Calu3 (cell line): ENCODE measurements at regions not wholly inside any gene's neighbourhood (a gene's known extent, or its start where the extent isn't known, plus 50 kb on each side); places are given as distances from the start of the nearest gene placed in this dataset.

Experiments
- BruUV-seq: library from RNA; stranded (reverse); fragments of 400-500 nt; replicated peaks from 2 replicates; lab custom pipeline; 2021; lab: Mats Ljungman, UMichigan
- CTCF ChIA-PET: fragments of 300-600 bp; sonication (Branson Sonifier 250); formaldehyde crosslinking; loops from one replicate; lab custom pipeline; 2022; ENCODE audit warnings: antibody characterized with exemption; lab: Charles Lee
- DNase-seq: peaks from one replicate; pipeline ENCODE4 v3.0.0; 2022
- H3K27ac Mint-ChIP-seq: one replicate; pipeline ENCODE4 v1.8.0; 2022; ENCODE audit warnings: mixed read lengths; ENCODE audit not compliant: unreplicated experiment
- H3K27me3 Mint-ChIP-seq: one replicate; pipeline ENCODE4 v1.8.0; 2022; ENCODE audit warnings: mixed read lengths; ENCODE audit not compliant: unreplicated experiment
- H3K36me3 Mint-ChIP-seq: one replicate; pipeline ENCODE4 v1.8.0; 2022; ENCODE audit warnings: mild to moderate bottlenecking, moderate library complexity, mixed read lengths; ENCODE audit not compliant: insufficient read depth, unreplicated experiment
- H3K4me1 Mint-ChIP-seq: one replicate; pipeline ENCODE4 v1.8.0; 2022; ENCODE audit warnings: mild to moderate bottlenecking, low read depth, mixed read lengths; ENCODE audit not compliant: unreplicated experiment
- H3K4me3 Mint-ChIP-seq: one replicate; pipeline ENCODE4 v1.8.0; 2022; ENCODE audit warnings: mild to moderate bottlenecking, low read depth, moderate library complexity, mixed read lengths; ENCODE audit not compliant: unreplicated experiment
- H3K9me3 Mint-ChIP-seq: one replicate; pipeline ENCODE4 v1.8.0; 2022; ENCODE audit warnings: low read depth, mixed read lengths; ENCODE audit not compliant: unreplicated experiment
- CTCF ChIP-seq: fragments of 200-600 bp; IDR thresholded peaks from one replicate; pipeline ENCODE4 v1.8.0; 2022; ENCODE audit warnings: antibody characterized with exemption; ENCODE audit not compliant: unreplicated experiment
- intact Hi-C: fragments of 100-400 bp; cut with micrococcal nuclease; formaldehyde crosslinking; loops from one replicate; pipeline ENCODE4 v1.10.0; 2022; ENCODE audit not compliant: unreplicated experiment

DNA sequence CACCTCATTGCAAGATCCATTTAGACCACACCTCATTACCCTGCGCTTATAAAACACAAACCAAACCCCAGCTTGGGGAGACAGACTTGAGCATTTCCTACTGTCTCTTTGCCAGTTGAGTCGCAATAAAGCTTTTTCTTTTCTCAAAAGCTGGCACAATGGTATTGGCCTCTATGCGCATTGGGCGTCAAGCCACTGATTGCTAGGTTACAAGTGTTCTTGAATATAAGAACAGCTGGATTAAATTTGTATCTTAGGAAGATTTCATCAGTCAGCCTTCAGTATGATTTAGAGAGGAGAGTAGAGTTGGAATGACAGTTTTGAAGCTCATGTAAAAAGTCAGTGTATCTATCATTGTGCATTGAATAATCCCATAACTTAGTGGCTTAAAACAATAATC lies 84.9 kb upstream of the RAB4A start:
- Mint-ChIP-seq H3K9me3 (no peaks in the 10 kb centered on the region), H3K27ac (no peak overlapping the region), H3K4me1 (peaks cover 24% of the 10 kb centered on the region), H3K36me3 (no peaks in the 10 kb centered on the region), H3K27me3 (no peaks in the 10 kb centered on the region), H3K4me3 (no peak overlapping the region)
- no peak for DNase-seq
- no TSS peak for BruUV-seq
- no peak for TF ChIP-seq CTCF
- CTCF ChIA-PET, result no interaction called here
- intact Hi-C loops, result no loop called here

- TF ChIP-seq CTCF, result no peak
- CTCF ChIA-PET, result no interaction called here
- DNase-seq, result no peak
- Mint-ChIP-seq H3K9me3 (no peaks in the 10 kb centered on the region), H3K27me3 (no peaks in the 10 kb centered on the region), H3K4me1 (peaks cover 25% of the 10 kb centered on the region), H3K36me3 (no peaks in the 10 kb centered on the region), H3K4me3 (no peak overlapping the region), H3K27ac (no peak overlapping the region)
- intact Hi-C loops, result no loop called here
- BruUV-seq, result no TSS peak
Observed at GRCh38 chr1:229186373-229187056, 84.4 kb upstream of the RAB4A start.

DNA sequence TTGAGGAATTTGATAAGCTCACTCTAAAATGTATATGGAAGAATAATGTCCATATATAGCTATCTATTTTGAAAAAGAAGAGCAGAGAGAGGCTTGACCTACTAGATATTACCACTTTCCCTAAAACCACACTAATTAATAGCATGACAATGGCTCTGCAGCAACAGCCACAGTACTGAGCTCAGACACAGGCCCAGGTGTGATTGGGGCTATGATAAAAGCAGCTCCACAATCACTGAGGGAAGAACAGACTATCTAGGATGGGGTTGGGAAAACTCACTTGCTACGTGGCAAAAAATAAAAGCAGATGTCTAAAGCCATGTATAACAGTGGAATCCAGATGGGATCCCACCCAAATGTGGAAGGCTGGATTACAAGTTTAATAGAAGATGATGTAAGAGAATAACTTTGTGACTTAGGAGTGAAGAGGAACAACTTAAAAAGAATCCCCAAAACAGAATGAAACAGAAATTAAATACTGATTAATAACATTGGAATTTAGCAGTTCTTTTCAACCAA lies 80.8 kb upstream of the RAB4A start:
- CTCF ChIA-PET, result no interaction called here

DNA sequence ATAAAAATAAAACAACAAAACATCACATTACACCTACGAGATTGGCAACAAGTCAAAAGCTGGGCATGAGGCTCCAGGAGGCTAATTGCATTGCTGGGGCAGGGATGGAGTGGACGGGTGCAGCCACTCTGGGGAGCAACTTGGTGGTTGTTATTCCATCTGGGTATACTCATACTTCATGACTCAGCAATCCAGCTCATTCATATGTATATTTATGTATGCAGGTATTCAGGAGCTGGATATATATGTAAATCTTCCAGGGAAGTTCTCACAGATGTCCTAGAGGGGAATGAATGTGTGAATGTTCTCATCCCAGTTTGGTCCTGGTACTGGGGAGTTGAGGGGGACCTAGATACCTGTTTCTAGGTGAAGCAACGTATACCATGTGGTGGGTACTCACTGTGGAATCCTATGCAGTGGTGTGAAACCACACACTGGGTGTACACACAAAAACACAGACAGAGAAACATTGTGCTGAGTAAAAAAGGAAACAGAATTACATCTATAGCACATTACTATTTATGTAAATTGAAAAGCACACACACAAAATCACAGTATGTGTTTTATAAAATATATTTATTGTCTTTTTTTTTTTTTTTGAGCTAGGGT lies 79.7 kb upstream of the RAB4A start:
- Mint-ChIP-seq H3K4me3 (no peak overlapping the region), H3K36me3 (no peaks in the 10 kb centered on the region), H3K4me1 (peaks cover 27% of the 10 kb centered on the region), H3K27me3 (no peaks in the 10 kb centered on the region), H3K9me3 (no peaks in the 10 kb centered on the region), H3K27ac (no peak overlapping the region)
- intact Hi-C loops, result no loop called here
- BruUV-seq, result no TSS peak
- CTCF ChIA-PET, result no interaction called here
- no peak for TF ChIP-seq CTCF
- DNase-seq, result no peak

More for the DNA sequence above, 80.8 kb upstream of the RAB4A start:
- Mint-ChIP-seq H3K4me3 (no peak overlapping the region), H3K36me3 (no peaks in the 10 kb centered on the region), H3K27ac (no peak overlapping the region), H3K9me3 (no peaks in the 10 kb centered on the region), H3K27me3 (no peaks in the 10 kb centered on the region), H3K4me1 (peaks cover 27% of the 10 kb centered on the region)
- no peak for TF ChIP-seq CTCF
- DNase-seq, result no peak
- no TSS peak for BruUV-seq
- intact Hi-C loops, result no loop called here
